HCT116 (cell line): ENCODE measurements at regions not wholly inside any gene's neighbourhood (a gene's known extent, or its start where the extent isn't known, plus 50 kb on each side); places are given as distances from the start of the nearest gene placed in this dataset.

Experiments
- CEBPB ChIP-seq: IDR thresholded peaks from 2 replicates; pipeline ENCODE4 v1.6.1; 2012; ENCODE audit warnings: low read depth
- EZH2 ChIP-seq: fragments of 200-600 bp; sonication (generic); IDR thresholded peaks from 2 replicates; pipeline ENCODE4 v1.6.1; 2017; ENCODE audit warnings: antibody characterized with exemption, mixed run types
- EZH2phosphoT487 ChIP-seq: fragments of 200-600 bp; IDR thresholded peaks from 2 replicates; pipeline ENCODE4 v1.6.1; 2018; ENCODE audit warnings: antibody characterized with exemption, borderline replicate concordance
- POLR2A ChIP-seq: IDR thresholded peaks from 2 replicates; pipeline ENCODE4 v1.7.0; 2011; ENCODE audit warnings: borderline replicate concordance; ENCODE audit not compliant: insufficient read depth, insufficient read length; ENCODE audit errors: extremely low read depth
- SIN3A ChIP-seq: IDR thresholded peaks from 2 replicates; pipeline ENCODE4 v1.6.1; 2012; ENCODE audit warnings: low read depth
- ZNF274 ChIP-seq: fragments of 200-500 bp; sonication (Bioruptor generic); IDR thresholded peaks from 2 replicates; pipeline ENCODE4 v1.6.1; 2014; ENCODE audit warnings: mild to moderate bottlenecking, low read depth, low read length, inconsistent platforms
- TF ChIP-seq, protein P1 (sequence below), 3 experiments: fragments of 200-600 bp in 1 of 3; sonication (generic) in 1 of 3; IDR thresholded peaks in 2 of 3; conservative IDR thresholded peaks in 1 of 3; 2 replicates each; pipeline ENCODE4 v1.5.1; 2012 to 2017; ENCODE audit warnings: low read depth in 2 of 3, low read length in 2 of 3, antibody characterized with exemption in 1 of 3, borderline replicate concordance in 1 of 3, control low read depth in 1 of 3, mild to moderate bottlenecking in 1 of 3, mixed read lengths in 1 of 3, mixed run types in 1 of 3, moderate library complexity in 1 of 3; ENCODE audit not compliant: insufficient read depth in 1 of 3
- TF ChIP-seq, protein P2 (sequence below): IDR thresholded peaks from 2 replicates; pipeline ENCODE4 v1.6.1; 2012

DNA sequence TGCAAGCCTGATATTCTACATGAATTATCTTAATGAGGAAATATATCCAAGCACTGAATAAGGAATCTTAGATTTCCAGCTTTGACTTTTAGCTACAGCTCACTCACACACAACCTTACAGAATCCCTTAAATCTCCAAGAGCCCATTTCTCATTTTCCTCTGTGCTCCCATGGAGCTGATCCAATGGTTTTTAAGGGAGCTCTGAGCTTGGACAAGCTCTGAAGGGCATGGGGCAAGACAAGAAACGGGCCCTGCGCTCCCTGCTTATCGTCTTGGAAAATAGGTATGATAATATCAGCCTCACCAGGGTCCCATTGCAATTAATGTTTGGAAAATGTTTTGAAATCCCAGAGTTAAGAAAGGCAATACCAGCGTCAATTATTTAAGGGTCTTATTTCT, 1021.7 kb downstream of the NR2F1-AS1 start:
- TF ChIP-seq, protein P1, sequence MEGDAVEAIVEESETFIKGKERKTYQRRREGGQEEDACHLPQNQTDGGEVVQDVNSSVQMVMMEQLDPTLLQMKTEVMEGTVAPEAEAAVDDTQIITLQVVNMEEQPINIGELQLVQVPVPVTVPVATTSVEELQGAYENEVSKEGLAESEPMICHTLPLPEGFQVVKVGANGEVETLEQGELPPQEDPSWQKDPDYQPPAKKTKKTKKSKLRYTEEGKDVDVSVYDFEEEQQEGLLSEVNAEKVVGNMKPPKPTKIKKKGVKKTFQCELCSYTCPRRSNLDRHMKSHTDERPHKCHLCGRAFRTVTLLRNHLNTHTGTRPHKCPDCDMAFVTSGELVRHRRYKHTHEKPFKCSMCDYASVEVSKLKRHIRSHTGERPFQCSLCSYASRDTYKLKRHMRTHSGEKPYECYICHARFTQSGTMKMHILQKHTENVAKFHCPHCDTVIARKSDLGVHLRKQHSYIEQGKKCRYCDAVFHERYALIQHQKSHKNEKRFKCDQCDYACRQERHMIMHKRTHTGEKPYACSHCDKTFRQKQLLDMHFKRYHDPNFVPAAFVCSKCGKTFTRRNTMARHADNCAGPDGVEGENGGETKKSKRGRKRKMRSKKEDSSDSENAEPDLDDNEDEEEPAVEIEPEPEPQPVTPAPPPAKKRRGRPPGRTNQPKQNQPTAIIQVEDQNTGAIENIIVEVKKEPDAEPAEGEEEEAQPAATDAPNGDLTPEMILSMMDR (IDR thresholded peaks at IDR 0.05 in 2 of 3, conservative IDR thresholded peaks at IDR 0.05 in 1 of 3; ENCODE audit: borderline replicate concordance in 1 of 3, insufficient read depth in 1 of 3, low read depth in 2 of 3, low read length in 2 of 3): no peak
- TF ChIP-seq EZH2: no peak
- no peak for TF ChIP-seq ZNF274
- no peak for TF ChIP-seq POLR2A
- no peak for TF ChIP-seq EZH2phosphoT487
- no peak for TF ChIP-seq SIN3A
- TF ChIP-seq, protein P2, sequence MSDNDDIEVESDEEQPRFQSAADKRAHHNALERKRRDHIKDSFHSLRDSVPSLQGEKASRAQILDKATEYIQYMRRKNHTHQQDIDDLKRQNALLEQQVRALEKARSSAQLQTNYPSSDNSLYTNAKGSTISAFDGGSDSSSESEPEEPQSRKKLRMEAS: no peak
- TF ChIP-seq CEBPB: no peak
